Astrocyte (in vitro differentiated cells and primary cell): ENCODE measurements at regions not wholly inside any gene's neighbourhood (a gene's known extent, or its start where the extent isn't known, plus 50 kb on each side); places are given as distances from the start of the nearest gene placed in this dataset.

Experiments used
- CTCF ChIP-seq: IDR thresholded peaks from 2 replicates; pipeline ENCODE4 v1.5.1; 2011; ENCODE audit warnings: low read depth, mild to moderate bottlenecking, inconsistent platforms, low read length, moderate library complexity; ENCODE audit not compliant: insufficient read depth
- EZH2 ChIP-seq: IDR thresholded peaks from 2 replicates; pipeline ENCODE4 v1.6.1; 2012; ENCODE audit warnings: mild to moderate bottlenecking, low read length, inconsistent platforms; ENCODE audit not compliant: insufficient read depth

DNA sequence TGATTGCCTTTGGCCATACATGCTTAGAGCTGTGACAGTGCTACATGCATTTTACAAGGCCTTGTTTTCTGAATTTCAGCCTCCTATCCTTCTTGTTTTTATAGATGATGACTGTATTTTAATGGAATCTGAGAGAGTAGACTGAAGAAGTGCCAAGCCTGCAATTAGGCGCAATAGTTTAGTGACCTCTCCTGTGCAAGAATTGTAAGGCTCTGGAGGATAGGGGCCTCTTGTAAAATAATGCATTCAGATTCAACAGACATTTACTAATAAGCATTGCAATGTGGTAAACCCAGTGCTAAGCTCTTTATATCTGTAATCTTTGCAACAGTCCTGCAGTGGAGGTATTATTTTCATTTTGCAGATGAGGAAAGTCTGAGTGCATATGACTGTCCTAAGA, 105.5 kb downstream of the TDRD15 start:
- no peak for TF ChIP-seq CTCF
- no peak for TF ChIP-seq EZH2
